NCI-H187 (cell line): ENCODE measurements at regions not wholly inside any gene's neighbourhood (a gene's known extent, or its start where the extent isn't known, plus 50 kb on each side); places are given as distances from the start of the nearest gene placed in this dataset.
A peak's percentile ranks its signal among the peaks of the same experiment; 100 is the strongest.
"Not testable (repeated sequence)": the region's sequence is repeated elsewhere in the genome, so short reads cannot be mapped to it uniquely, and the experiment has no call there.

Experiments used
- DNase-seq, 2 experiments: peaks; one replicate each; lab custom pipeline; 2025; lab: John Stamatoyannopoulos, UW

GRCh38 chr15:49706805-49707204 lies 86.0 kb downstream of the DTWD1 start:
- DNase-seq, result no peak

GRCh38 chr15:49707598-49707997 lies 86.8 kb downstream of the DTWD1 start:
- no peak for DNase-seq

- no peak for DNase-seq
Observed at GRCh38 chr15:49709646-49710214, 88.9 kb downstream of the DTWD1 start.

GRCh38 chr15:49712162-49712561 lies 91.3 kb downstream of the DTWD1 start:
- DNase-seq, result no peak

- DNase-seq, result peak; percentile 6 to 10
Observed at GRCh38 chr15:49712846-49713450, 92.1 kb downstream of the DTWD1 start.

- DNase-seq, result no peak
Observed at GRCh38 chr15:49715211-49715610, 94.4 kb downstream of the DTWD1 start.

GRCh38 chr15:49715701-49716100 lies 94.9 kb downstream of the DTWD1 start:
- no peak for DNase-seq

GRCh38 chr15:49718234-49718633 lies 97.4 kb downstream of the DTWD1 start:
- no peak for DNase-seq

GRCh38 chr15:49718846-49719245 lies 98.0 kb downstream of the DTWD1 start:
- no peak for DNase-seq

GRCh38 chr15:49720261-49720660 lies 99.4 kb downstream of the DTWD1 start:
- DNase-seq, result no peak

- DNase-seq, result no peak
Observed at GRCh38 chr15:49721091-49721490, 100.2 kb downstream of the DTWD1 start.

GRCh38 chr15:49721621-49722020 lies 100.8 kb downstream of the DTWD1 start:
- DNase-seq, result no peak

GRCh38 chr15:49723981-49724380 lies 103.1 kb downstream of the DTWD1 start:
- DNase-seq, result no peak

- DNase-seq, result no peak
Observed at GRCh38 chr15:49731187-49732099, 110.6 kb downstream of the DTWD1 start.

GRCh38 chr15:49732109-49732508 lies 111.3 kb downstream of the DTWD1 start:
- DNase-seq, result not testable (repeated sequence)

- DNase-seq, result not testable (repeated sequence)
Observed at GRCh38 chr15:49734089-49734488, 113.2 kb downstream of the DTWD1 start.

- no peak for DNase-seq
Observed at GRCh38 chr15:49734831-49735508, 114.1 kb downstream of the DTWD1 start.

- DNase-seq, result no peak
Observed at GRCh38 chr15:49737127-49737526, 116.3 kb downstream of the DTWD1 start.

GRCh38 chr15:49741712-49742111 lies 120.9 kb downstream of the DTWD1 start:
- DNase-seq, result no peak

GRCh38 chr15:49742381-49742780 lies 121.5 kb downstream of the DTWD1 start:
- no peak for DNase-seq

- DNase-seq, result no peak
Observed at GRCh38 chr15:49747340-49747739, 126.5 kb downstream of the DTWD1 start.

GRCh38 chr15:49748791-49749190 lies 127.9 kb downstream of the DTWD1 start:
- DNase-seq, result no peak
